PC-9 (cell line): ENCODE measurements at regions not wholly inside any gene's neighbourhood (a gene's known extent, or its start where the extent isn't known, plus 50 kb on each side); places are given as distances from the start of the nearest gene placed in this dataset.

Experiments
- EZH2 ChIP-seq: fragments of 200-600 bp; sonication (generic); IDR thresholded peaks from 2 replicates; pipeline ENCODE4 v1.8.0; 2017; ENCODE audit warnings: antibody characterized with exemption, low read depth
- TF ChIP-seq, protein P1 (sequence below): fragments of 200-600 bp; sonication (generic); conservative IDR thresholded peaks from 2 replicates; pipeline ENCODE4 v1.6.1; 2017; ENCODE audit warnings: mixed run types, antibody characterized with exemption, mild to moderate bottlenecking, moderate library complexity

DNA sequence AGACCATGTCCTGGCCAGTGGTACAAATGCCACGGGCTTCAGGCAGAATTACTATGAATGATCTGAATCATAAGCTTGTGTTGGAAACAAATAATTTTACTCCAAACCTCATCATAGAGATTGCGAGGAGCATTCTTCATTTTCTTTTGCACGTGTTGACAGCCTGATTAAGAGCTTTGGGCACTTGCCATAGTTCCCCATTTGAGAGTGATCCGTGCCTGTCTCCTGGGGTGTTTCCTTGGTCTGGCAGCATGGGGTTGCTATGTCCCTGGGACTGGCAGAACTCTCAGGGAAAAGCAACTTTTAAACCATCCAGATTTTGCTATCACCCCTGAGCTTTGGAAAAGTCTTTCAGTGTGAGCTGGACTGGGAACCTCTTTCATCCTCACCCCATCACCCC is 54.3 kb upstream of the KCNJ6 start:
- TF ChIP-seq, protein P1, sequence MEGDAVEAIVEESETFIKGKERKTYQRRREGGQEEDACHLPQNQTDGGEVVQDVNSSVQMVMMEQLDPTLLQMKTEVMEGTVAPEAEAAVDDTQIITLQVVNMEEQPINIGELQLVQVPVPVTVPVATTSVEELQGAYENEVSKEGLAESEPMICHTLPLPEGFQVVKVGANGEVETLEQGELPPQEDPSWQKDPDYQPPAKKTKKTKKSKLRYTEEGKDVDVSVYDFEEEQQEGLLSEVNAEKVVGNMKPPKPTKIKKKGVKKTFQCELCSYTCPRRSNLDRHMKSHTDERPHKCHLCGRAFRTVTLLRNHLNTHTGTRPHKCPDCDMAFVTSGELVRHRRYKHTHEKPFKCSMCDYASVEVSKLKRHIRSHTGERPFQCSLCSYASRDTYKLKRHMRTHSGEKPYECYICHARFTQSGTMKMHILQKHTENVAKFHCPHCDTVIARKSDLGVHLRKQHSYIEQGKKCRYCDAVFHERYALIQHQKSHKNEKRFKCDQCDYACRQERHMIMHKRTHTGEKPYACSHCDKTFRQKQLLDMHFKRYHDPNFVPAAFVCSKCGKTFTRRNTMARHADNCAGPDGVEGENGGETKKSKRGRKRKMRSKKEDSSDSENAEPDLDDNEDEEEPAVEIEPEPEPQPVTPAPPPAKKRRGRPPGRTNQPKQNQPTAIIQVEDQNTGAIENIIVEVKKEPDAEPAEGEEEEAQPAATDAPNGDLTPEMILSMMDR = no peak
- TF ChIP-seq EZH2 = no peak
